Rectal smooth muscle tissue (tissue), 1 donor: ENCODE measurements at regions not wholly inside any gene's neighbourhood (a gene's known extent, or its start where the extent isn't known, plus 50 kb on each side); places are given as distances from the start of the nearest gene placed in this dataset.

Experiments used
- H3K27ac ChIP-seq: one replicate; pipeline ENCODE4 v1.7.0; 2013; ENCODE audit warnings: low read depth, low read length, inconsistent platforms
- H3K27me3 ChIP-seq: one replicate; pipeline ENCODE4 v1.7.0; 2013; ENCODE audit warnings: low read length; ENCODE audit not compliant: control insufficient read depth, insufficient read depth
- H3K36me3 ChIP-seq: one replicate; pipeline ENCODE4 v1.7.0; 2013; ENCODE audit warnings: low read length; ENCODE audit not compliant: control insufficient read depth, insufficient read depth
- H3K4me1 ChIP-seq: one replicate; pipeline ENCODE4 v1.7.0; 2013; ENCODE audit warnings: low read length; ENCODE audit not compliant: control insufficient read depth, insufficient read depth
- H3K4me3 ChIP-seq: one replicate; pipeline ENCODE4 v1.7.0; 2013; ENCODE audit warnings: low read length
- H3K9ac ChIP-seq: one replicate; pipeline ENCODE4 v1.7.0; 2013; ENCODE audit warnings: low read length

DNA sequence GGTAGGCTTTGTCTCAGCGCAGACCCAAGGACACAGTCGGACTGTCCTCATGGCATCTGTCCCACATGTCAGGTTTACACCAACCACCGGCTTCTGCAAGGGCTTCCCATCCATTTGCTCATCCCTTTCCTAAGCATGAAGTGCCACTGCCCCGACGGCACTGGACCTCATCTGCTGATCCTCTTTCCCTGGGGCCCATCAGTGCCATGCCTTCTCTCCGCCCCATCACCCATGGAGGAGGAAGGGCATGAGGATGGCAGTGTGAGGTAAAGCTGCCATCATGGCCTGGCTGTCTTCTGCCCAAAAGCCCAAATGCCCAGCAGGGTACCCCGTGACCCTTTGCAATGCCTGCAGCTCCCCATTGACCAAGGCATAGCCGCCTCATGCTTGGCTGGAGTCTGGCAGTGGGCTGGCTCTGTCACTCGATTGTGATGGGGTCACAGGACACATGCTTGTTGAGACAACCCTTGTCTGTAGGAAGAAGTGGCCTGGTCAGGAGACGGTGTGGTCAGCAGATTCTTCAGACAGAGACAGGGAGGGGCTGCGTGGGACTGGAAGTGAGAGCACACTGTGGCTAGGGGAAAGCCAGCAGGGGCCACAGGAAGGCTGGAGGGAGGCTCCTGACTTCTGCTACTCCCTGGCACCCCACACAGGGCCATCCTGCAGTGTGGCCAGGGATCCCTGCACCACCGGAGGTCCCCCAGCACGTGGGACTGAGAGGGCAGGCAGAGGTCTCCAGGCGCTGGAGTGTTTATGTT lies 493.7 kb upstream of the HS6ST1 start:
- Histone ChIP-seq H3K4me3 (no peak overlapping the region), H3K4me1 (no peaks in the 10 kb centered on the region), H3K27ac (no peak overlapping the region), H3K9ac (no peak overlapping the region), H3K27me3 (no peaks in the 10 kb centered on the region), H3K36me3 (no peaks in the 10 kb centered on the region)

DNA sequence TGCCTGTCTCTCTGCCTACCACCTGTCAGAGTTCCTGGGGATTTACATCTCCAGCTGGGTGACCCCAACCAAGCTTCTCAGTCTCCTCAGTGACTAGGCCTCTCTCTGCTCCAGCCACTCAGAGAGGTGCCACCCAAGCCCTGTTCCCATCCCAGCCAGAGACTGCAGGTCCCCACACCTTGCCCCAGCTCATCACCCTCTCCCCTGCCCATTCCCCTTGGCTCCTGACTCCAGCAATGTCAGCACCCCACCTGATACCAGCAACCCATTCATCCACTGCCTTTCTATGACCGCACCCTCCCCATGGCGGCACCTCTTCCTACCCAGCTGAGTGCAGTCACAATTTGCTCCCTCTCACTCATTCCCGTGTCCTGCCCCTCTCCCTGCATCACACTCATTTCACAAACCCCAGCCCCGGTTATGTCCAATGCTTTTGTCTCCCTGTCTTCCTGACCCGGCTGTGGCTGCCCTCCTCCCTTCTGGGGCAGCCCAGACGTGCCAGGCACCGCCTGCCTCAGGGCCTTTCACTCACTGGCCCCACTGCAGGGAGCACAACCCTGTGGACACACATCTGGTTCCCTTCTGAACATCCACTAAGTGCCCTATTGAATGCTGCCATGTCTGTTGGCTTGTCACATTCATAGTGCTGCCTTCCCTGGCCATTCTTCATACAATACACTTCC lies 494.8 kb upstream of the HS6ST1 start:
- H3K4me1 ChIP-seq, result no peaks in the 10 kb centered on the region
- H3K27ac ChIP-seq, result no peak overlapping the region
- H3K4me3 ChIP-seq, result no peak overlapping the region
- no peaks in the 10 kb centered on the region for H3K36me3 ChIP-seq
- H3K9ac ChIP-seq, result no peak overlapping the region
- H3K27me3 ChIP-seq, result no peaks in the 10 kb centered on the region

DNA sequence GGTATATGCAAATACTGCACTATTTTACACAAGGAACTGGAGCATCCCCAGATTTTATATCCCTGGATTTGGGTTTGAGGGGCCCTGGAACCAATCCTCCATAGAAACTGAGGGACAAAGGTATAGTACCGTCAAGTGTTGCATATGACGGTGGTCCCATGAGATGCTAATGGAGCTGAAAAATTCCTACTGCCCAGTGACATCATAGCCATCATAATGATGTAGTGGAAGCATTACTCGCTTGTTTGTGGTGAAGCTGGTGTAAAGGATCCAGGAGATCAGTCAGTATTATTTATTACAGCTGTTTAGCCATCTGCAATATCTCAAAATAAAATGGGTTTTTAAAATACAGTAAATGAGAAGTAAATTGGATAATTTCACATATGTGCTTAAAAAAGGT lies 496.6 kb upstream of the HS6ST1 start:
- Histone ChIP-seq H3K4me1 (no peaks in the 10 kb centered on the region), H3K9ac (no peak overlapping the region), H3K4me3 (no peak overlapping the region), H3K27me3 (no peaks in the 10 kb centered on the region), H3K27ac (no peak overlapping the region), H3K36me3 (no peaks in the 10 kb centered on the region)

DNA sequence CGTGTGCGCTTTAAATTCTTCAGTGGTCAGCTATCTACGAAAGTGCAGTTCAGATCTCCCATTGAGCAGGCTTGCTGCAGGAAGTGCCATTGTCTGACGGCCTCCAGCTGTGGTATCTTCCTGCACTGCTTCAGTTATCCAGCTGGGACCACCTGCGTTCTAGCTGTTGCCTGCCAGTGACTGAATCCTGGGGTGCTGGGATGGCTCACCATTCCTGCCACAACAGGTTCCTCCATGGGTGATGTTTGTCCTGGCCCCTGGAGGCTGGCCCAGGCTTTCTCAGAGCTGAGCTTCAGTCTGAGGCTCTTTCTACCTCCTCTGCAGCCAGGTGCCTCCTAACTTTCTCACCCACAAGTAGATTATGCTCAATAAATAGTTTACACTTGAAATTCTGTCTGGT lies 498.5 kb upstream of the HS6ST1 start:
- Histone ChIP-seq H3K27me3 (no peaks in the 10 kb centered on the region), H3K9ac (no peak overlapping the region), H3K4me1 (no peaks in the 10 kb centered on the region), H3K27ac (no peak overlapping the region), H3K4me3 (no peak overlapping the region), H3K36me3 (no peaks in the 10 kb centered on the region)

DNA sequence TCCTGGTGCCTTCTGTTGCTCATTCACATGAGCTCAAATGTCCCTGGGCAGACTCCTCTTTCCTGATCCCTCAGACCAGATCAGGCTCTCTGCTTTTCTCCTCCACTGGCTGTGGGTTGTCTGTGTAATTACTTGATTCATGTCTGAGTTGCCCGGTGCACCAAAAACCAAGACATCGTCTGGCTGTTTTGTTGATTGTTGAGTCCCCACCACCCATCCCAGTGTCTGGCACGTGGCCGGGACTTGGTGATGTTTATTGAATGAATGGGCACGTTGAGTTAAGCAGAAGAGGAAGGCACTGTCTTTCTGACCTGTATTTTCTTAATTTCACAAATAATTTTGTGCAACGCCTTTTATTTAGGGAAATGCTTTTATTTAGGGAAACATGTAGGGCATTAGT lies 499.1 kb upstream of the HS6ST1 start:
- H3K27ac ChIP-seq, result no peak overlapping the region

DNA sequence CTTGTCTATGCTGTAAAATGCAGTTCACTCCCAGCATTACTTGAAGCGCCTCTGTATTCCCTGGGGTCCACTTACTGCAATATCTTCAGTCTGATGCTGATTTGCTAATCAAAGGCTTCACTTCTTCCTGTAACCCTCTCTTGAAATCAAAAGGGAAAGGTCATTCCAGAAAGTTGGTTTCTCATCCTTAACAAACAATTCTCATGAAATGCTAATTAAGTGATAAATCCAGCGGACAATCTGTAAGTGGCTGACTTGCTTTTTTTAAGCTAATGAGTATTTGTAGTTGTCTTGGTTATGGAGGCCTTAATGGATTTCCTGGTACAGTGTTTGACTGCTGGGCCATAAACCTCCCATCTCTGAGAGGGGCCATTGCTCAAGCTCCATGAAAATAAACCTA lies 499.6 kb upstream of the HS6ST1 start:
- H3K27me3 ChIP-seq, result no peaks in the 10 kb centered on the region
- no peak overlapping the region for H3K4me3 ChIP-seq
- H3K4me1 ChIP-seq, result no peaks in the 10 kb centered on the region
- no peak overlapping the region for H3K9ac ChIP-seq
- no peaks in the 10 kb centered on the region for H3K36me3 ChIP-seq
- no peak overlapping the region for H3K27ac ChIP-seq

More for the DNA sequence above, 499.1 kb upstream of the HS6ST1 start:
- Histone ChIP-seq H3K27me3 (no peaks in the 10 kb centered on the region), H3K9ac (no peak overlapping the region), H3K4me1 (no peaks in the 10 kb centered on the region), H3K36me3 (no peaks in the 10 kb centered on the region), H3K4me3 (no peak overlapping the region)

DNA sequence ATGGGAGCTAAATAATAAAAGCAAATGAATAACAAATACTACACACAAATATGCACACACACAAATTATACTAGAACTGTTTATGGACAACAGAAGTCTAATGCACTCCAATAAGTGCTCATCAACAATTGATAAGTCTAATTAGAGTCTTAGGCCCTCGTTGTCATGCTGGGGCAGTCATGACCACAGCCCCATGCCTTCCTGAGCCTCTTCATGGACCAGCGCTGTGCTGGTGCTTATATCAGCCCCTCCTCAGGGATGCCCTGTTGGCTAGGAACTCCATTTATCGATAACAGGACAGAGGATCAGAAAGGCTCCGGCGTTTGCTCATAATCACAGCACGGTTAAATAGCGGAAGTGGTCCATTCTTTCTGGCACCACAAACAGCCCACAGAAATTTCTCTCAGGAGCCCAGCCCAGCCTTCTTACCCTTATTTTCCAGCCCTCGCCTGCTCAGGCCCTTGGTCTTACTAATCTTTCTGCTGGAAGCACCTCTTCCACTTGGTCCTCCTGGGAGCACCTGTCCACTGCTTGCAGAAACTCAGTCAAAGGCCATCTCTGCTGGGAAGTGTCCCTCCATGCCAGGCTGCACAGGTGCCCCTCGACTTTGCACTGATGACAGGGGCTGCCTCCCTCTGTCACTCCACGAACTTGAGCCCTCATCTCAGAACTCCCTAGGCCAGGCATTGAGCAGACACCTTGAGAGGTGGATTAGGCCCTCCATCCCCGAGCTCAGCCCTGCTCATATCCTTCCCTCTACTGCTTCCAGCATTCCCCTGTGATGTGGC lies 500.2 kb upstream of the HS6ST1 start:
- no peaks in the 10 kb centered on the region for H3K36me3 ChIP-seq

DNA sequence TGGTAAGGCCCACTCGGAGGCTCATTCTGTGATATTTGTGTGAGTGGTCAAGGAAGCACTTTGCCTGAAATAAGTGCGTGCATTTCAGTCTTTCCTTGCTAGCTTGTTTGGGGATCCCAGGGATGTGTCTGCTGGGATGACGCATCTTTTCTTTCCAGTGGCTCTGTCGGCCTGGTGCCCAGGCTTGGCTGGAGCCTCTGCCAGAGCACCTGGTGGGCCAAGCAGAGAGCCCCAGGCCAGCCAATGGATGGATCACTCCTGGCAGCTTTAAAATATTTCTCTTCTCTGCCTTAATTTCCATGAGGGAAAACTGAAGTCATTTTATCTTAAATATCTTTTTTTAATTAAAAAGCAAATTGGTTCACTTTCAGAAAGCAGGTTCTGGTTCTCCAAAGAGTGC lies 501.8 kb upstream of the HS6ST1 start:
- H3K4me3 ChIP-seq, result no peak overlapping the region

More for the DNA sequence above, 500.2 kb upstream of the HS6ST1 start:
- Histone ChIP-seq H3K4me1 (no peaks in the 10 kb centered on the region), H3K27ac (no peak overlapping the region), H3K27me3 (no peaks in the 10 kb centered on the region), H3K9ac (no peak overlapping the region), H3K4me3 (no peak overlapping the region)

DNA sequence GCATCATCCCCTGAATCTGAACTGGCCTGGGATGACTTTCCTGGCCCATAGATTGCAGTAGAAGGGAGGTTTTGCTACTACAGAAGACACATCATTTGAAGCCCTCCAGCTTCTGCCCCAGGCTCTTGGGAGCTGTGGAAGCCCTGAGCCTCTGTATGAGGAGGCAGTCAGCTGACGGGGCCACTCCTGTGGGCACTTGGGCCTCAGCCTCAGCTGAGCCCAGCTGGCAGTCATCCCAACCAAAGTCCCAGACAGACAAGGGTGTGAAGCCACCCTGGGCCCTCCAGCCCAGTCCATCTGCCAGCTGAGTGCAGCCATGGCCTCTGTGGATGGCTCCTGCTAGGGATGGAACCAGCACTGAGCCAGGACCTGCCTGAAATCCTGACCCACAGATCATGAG lies 502.3 kb upstream of the HS6ST1 start:
- Histone ChIP-seq H3K4me3 (no peak overlapping the region), H3K4me1 (no peaks in the 10 kb centered on the region), H3K27ac (no peak overlapping the region), H3K9ac (no peak overlapping the region), H3K36me3 (no peaks in the 10 kb centered on the region), H3K27me3 (no peaks in the 10 kb centered on the region)

More for the DNA sequence above, 501.8 kb upstream of the HS6ST1 start:
- H3K4me1 ChIP-seq, result no peaks in the 10 kb centered on the region
- H3K36me3 ChIP-seq, result no peaks in the 10 kb centered on the region
- H3K9ac ChIP-seq, result no peak overlapping the region
- no peak overlapping the region for H3K27ac ChIP-seq
- H3K27me3 ChIP-seq, result no peaks in the 10 kb centered on the region

DNA sequence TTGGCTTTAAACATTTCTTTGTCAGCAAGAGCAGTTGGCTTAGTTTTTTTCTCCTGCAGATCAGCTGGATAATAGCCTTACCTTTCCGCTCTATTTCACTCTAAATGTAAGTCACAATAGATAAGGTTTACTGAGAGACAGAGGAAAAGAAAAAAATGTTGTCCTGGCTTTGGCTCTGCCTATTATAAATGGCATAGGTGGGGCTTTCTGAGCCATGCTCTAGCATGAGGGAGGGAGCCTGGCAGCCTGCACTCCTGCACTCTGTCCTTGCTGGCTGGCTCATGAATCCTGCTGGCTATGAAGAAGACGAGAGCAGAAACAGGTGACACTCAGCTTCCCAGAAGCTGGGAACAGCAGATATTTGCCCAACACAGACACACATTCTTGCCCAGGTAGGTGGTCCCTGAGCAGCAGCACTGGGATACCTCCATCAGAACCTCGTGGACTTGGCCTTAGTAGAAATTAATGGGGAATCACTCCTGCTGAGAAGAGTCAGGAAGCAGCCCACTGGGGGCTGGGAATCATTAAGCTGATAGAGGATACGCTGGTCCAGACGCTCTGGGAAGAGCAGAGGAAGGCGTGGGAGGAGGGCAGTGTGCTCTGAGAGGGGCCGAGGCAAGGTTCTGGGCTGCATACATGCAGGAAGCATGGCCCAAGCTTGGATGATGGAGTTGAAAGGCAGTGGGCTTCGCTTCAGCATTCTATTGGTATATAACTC lies 514.4 kb upstream of the HS6ST1 start:
- Histone ChIP-seq H3K4me3 (no peak overlapping the region), H3K27me3 (no peaks in the 10 kb centered on the region), H3K9ac (no peak overlapping the region), H3K27ac (no peak overlapping the region), H3K4me1 (no peaks in the 10 kb centered on the region), H3K36me3 (no peaks in the 10 kb centered on the region)

DNA sequence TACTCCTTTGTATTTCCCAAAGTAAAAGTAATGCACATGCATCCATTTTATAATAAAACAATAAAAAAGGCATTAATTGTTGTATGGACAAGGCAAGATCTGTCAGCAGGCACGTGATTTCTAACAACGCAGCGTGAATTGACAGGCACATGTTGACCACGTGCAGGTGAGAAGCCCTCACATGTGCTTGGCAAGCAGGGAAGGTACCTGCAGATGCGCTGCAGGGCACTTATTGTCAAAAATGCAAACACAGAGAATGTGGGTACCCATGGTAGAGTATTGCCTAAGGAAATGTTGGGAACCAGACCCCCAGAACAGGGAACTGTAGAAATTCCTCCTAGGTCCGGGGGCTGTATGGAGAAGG lies 515.0 kb upstream of the HS6ST1 start:
- Histone ChIP-seq H3K9ac (no peak overlapping the region), H3K36me3 (no peaks in the 10 kb centered on the region), H3K27me3 (no peaks in the 10 kb centered on the region), H3K4me1 (no peaks in the 10 kb centered on the region), H3K4me3 (no peak overlapping the region), H3K27ac (no peak overlapping the region)

DNA sequence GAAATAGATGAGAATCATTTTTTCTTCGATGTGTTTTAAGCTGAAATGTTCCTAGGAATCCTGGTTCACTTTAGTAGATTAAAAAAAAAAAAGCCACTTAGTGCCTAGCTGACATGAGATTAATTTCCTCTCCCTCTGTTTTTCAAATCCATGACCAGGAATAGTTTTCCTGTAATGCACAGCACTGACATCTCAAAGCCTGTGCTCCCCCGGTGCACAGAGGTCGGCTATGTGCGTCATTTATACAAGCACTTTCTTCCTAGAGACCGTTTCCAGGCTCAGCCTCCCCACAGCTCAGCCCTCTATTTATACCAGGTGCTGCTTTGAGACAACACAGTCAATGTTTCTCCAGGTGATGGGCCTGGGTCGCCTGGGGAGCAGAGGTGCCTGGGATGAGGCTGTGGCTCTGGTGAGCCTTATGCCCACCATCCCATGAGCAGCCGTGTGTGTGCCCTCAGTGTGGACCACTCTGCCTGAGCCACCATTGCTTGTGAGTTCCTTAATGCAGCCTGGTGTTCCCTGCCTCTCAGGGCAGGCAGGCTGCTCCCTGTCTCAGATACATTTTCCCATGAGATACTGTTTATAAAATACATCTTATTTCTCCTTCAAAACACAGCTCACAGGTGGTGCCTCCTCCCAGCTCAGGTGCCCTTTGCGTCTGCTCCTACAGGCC lies 515.7 kb upstream of the HS6ST1 start:
- H3K9ac ChIP-seq, result no peak overlapping the region
- no peaks in the 10 kb centered on the region for H3K36me3 ChIP-seq
- no peaks in the 10 kb centered on the region for H3K27me3 ChIP-seq
- H3K4me1 ChIP-seq, result no peaks in the 10 kb centered on the region
- no peak overlapping the region for H3K27ac ChIP-seq
- H3K4me3 ChIP-seq, result no peak overlapping the region
